ENCODE measurements at regions not wholly inside any gene's neighbourhood (a gene's known extent, or its start where the extent isn't known, plus 50 kb on each side); places are given as distances from the start of the nearest gene placed in this dataset.

DNA sequence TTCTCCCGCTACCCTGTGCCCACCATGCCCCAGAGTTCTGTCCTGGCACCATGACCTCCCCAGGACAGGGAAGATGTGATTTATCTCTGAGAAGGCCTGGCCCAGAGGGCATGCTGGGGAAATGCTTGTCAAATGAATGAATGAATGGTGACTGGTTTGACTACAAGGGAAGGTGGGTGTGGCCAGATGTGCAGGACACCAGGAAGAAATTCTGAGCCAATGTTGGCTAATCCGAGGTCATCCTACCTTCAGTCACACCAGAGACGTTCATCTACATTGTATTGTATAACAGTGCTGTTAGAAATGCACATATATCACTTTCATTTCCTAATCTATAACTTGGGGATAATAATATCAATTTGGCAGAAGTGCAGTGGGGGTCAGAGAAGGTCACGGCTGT is 138.4 kb downstream of the FAM43A start:
- TF ChIP-seq, protein P1, sequence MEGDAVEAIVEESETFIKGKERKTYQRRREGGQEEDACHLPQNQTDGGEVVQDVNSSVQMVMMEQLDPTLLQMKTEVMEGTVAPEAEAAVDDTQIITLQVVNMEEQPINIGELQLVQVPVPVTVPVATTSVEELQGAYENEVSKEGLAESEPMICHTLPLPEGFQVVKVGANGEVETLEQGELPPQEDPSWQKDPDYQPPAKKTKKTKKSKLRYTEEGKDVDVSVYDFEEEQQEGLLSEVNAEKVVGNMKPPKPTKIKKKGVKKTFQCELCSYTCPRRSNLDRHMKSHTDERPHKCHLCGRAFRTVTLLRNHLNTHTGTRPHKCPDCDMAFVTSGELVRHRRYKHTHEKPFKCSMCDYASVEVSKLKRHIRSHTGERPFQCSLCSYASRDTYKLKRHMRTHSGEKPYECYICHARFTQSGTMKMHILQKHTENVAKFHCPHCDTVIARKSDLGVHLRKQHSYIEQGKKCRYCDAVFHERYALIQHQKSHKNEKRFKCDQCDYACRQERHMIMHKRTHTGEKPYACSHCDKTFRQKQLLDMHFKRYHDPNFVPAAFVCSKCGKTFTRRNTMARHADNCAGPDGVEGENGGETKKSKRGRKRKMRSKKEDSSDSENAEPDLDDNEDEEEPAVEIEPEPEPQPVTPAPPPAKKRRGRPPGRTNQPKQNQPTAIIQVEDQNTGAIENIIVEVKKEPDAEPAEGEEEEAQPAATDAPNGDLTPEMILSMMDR (IDR thresholded peaks at IDR 0.05; ENCODE audit: control insufficient read depth, extremely low read depth, insufficient read depth) = no peak
- no peak for DNase-seq (ENCODE audit: low read depth)
- H3K4me3 ChIP-seq (ENCODE audit: low read depth, low read length) = no peak overlapping the region

DNA sequence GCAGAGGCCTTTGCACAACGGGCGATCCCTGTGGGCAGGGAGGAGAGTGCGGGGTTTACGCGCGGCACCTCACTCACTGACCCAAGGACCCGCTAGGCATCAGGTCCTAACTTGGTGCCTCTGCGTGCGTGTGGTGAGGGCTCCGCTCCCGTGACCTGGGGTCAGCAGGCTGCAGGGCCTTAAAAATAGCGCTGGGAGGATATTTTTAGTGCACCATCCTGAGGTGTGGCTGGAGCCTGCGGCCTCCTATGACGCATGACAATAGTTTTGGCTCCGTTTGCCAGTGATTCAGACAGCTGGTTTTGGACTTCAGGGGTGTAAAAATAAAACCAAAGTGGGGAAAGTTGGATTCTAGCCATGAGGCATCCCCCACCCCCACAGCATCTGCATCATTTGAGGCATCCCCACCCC is 139.0 kb downstream of the FAM43A start:
- TF ChIP-seq, protein P1 (IDR thresholded peaks at IDR 0.05; ENCODE audit: control insufficient read depth, extremely low read depth, insufficient read depth) = no peak
- H3K4me3 ChIP-seq (ENCODE audit: low read depth, low read length) = no peak overlapping the region
- DNase-seq (ENCODE audit: low read depth) = no peak

DNA sequence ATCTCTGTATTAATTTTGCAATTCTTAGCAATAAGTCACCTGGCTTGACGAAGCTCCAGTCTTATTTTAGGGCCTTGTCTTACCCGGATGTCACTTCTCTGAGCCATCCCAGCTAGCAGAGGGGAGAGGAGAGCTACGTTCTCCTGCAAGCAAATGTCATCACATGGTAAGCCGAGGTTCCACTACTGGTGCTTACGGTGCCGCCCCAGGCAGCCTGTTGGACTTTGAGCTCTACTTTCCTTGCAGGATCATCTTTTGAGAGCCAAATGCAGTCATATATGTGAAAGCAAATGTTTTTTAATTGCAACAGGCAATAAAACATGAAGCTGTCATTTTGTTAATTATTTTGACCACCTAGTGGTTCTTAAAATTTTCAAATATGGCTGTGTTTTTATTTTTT is 140.9 kb downstream of the FAM43A start:
- DNase-seq (ENCODE audit: low read depth) = no peak
- no peak overlapping the region for H3K4me3 ChIP-seq (ENCODE audit: low read depth, low read length)
- TF ChIP-seq, protein P1 (IDR thresholded peaks at IDR 0.05; ENCODE audit: control insufficient read depth, extremely low read depth, insufficient read depth) = no peak

DNA sequence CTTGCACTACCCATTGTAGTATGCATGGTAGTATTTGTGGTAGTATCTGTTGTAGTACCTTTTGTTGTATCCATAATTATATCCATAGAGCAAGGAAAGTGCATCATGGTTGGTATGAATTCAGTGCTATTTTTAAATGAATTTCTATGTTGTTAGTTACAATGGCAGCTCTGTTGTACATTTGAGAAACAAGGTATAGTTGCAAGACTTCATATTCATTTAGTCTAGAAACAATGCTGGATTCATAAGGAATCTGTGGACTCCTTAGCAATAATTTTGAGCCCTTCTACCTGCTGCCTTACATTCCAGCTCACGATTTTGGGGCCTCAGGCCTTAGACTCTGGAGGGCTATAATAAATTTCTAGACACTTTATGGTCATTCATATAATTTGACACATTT is 141.8 kb downstream of the FAM43A start:
- no peak overlapping the region for H3K4me3 ChIP-seq (ENCODE audit: low read depth, low read length)
- TF ChIP-seq, protein P1 (IDR thresholded peaks at IDR 0.05; ENCODE audit: control insufficient read depth, extremely low read depth, insufficient read depth) = no peak
- no peak for DNase-seq (ENCODE audit: low read depth)

DNA sequence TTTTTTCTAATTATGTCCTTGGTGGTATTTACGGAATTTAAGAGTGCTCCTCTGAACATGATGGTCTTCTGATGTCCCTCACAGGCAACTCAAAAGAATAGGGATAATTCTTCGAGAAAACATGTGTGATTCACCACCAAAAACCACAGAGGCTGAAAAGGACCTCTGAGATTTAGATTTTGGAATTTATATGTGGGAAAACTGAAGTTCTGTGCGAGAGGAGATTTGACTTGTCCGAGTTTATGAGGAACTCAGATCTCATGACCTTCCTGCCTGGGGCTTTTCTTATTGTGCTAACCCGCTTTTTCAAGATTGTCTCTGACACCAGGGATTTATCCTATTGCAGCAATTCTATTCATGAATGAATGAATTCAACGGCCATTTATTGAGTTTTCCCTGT is 142.4 kb downstream of the FAM43A start:
- H3K4me3 ChIP-seq (ENCODE audit: low read depth, low read length) = no peak overlapping the region
- no peak for DNase-seq (ENCODE audit: low read depth)
- TF ChIP-seq, protein P1 (IDR thresholded peaks at IDR 0.05; ENCODE audit: control insufficient read depth, extremely low read depth, insufficient read depth) = no peak

DNA sequence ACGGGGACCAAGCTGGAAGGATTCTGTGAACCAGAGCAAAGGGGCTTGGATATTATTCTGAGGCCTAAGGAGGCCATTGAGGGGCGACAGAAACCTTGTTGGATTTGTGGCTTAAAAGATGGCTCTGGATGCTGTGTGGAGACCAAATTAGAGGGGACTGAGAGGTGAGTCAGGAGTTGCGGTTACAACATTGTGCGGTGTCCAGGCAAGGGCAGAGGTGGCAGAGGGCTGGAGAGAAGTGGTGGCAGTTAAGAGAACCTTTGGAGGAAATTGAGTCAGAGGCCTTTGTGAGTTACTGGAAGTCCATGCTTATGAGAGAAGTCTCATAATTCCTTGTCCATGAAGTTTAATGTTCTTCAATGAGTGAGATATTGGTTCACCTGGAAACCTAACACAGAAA is 143.2 kb downstream of the FAM43A start:
- no peak overlapping the region for H3K4me3 ChIP-seq (ENCODE audit: low read depth, low read length)
- DNase-seq (ENCODE audit: low read depth) = no peak
- TF ChIP-seq, protein P1 (IDR thresholded peaks at IDR 0.05; ENCODE audit: control insufficient read depth, extremely low read depth, insufficient read depth) = no peak

DNA sequence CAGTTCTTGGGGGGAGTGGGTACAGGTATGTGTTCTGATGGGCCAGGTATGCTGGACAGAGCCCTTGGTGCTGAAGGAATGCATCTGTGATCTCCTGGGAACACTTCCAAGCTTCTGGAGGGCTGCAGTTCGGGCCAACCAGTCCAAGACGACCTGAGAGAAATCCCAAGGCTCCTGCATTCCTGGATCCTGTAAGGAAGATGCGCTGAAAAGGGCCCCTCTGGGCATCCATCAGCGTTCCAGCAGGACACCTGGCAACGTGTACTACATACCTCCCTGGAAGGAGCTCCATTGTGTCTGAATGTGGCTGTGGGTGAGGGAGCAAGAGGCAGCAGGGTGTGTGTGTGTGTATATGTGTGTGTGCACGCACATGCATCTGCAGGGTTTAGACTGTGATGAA is 144.7 kb downstream of the FAM43A start:
- TF ChIP-seq, protein P1 (IDR thresholded peaks at IDR 0.05; ENCODE audit: control insufficient read depth, extremely low read depth, insufficient read depth) = no peak
- no peak for DNase-seq (ENCODE audit: low read depth)
- H3K4me3 ChIP-seq (ENCODE audit: low read depth, low read length) = no peak overlapping the region

All from LNCaP clone FGC (cell line).